Stomach (tissue), 8 donors: ENCODE measurements at regions not wholly inside any gene's neighbourhood (a gene's known extent, or its start where the extent isn't known, plus 50 kb on each side); places are given as distances from the start of the nearest gene placed in this dataset.

Experiments used
- DNase-seq, 2 donors: peaks; one replicate each; pipeline versions ENCODE4 v3.0.0 to v3.0.0-alpha.2; 2013 to 2019
- H3K27ac ChIP-seq, 5 donors: fragments of 200-600 bp in 4 of 5; sonication (generic) in 4 of 5; one replicate each; pipeline ENCODE4 v1.5.1; 2013 to 2019; ENCODE audit warnings: mild to moderate bottlenecking in 1 of 5, moderate library complexity in 1 of 5
- H3K27me3 ChIP-seq, 3 donors: fragments of 200-600 bp; sonication (generic); one replicate each; pipeline ENCODE4 v1.5.1; 2017 to 2019; ENCODE audit warnings: mixed run types in 1 of 3
- H3K36me3 ChIP-seq, 4 donors: fragments of 200-600 bp; sonication (generic); 1 replicate in 3 of 4; 2 replicates in 1 of 4; pipeline ENCODE4 v1.5.1; 2016 to 2019
- H3K4me1 ChIP-seq, 4 donors: fragments of 200-600 bp; sonication (generic); one replicate each; pipeline ENCODE4 v1.5.1; 2016 to 2019
- H3K4me3 ChIP-seq, 4 donors: fragments of 200-600 bp; sonication (generic) in 3 of 4; one replicate each; pipeline ENCODE4 v1.5.1; 2016 to 2019; ENCODE audit warnings: mild to moderate bottlenecking in 1 of 4
- H3K9me3 ChIP-seq, 4 donors: fragments of 200-600 bp; sonication (generic); one replicate each; pipeline ENCODE4 v1.5.1; 2016 to 2019
- CTCF ChIP-seq, 7 experiments: fragments of 450-650 bp in 4 of 7; fragments of 200-600 bp in 3 of 7; sonication (generic) in 3 of 7; IDR thresholded peaks; one replicate each; pipeline ENCODE4 v1.5.1; 2016 to 2019; ENCODE audit warnings: antibody characterized with exemption in 7 of 7, control low read depth in 2 of 7, mild to moderate bottlenecking in 1 of 7
- EP300 ChIP-seq: sonication (generic); formaldehyde crosslinking; IDR thresholded peaks from one replicate; pipeline ENCODE4 v1.6.1; 2017; ENCODE audit warnings: antibody characterized with exemption
- POLR2A ChIP-seq, 4 donors: fragments of 450-650 bp; IDR thresholded peaks; one replicate each; pipeline ENCODE4 v1.6.1; 2016; ENCODE audit warnings: antibody characterized with exemption in 4 of 4, control low read depth in 2 of 4, mild to moderate bottlenecking in 1 of 4, moderate library complexity in 1 of 4
- POLR2AphosphoS5 ChIP-seq, 3 donors: sonication (generic); formaldehyde crosslinking; IDR thresholded peaks; one replicate each; pipeline ENCODE4 v1.6.1; 2016; ENCODE audit warnings: antibody characterized with exemption in 3 of 3
- WGBS, 5 donors: extraction: QIAGEN DNeasy Blood & Tissue Kit in 3 of 5; methylation state at CpG; one replicate each; pipeline versions ENCODE4 v1.1.5 to v1.1.7; 2013 to 2018; 5-methylcytosine and 5-hydroxymethylcytosine counted together
- intact Hi-C: fragments of 100-400 bp; cut with DNase I; formaldehyde crosslinking; loops from one replicate; pipeline ENCODE4 v1.15.1; 2023; ENCODE audit warnings: low total_unique reads
- donor health status: healthy with polysubstance abuse.
- donor health status: Bipolar disorder and iron deficiency.
- donor health status: healthy.

GRCh38 chrY:20990123-20990522, 234.2 kb downstream of the RPS4Y2 start:
- DNase-seq = no peak
- intact Hi-C loops = no loop called here
- Histone ChIP-seq H3K36me3 (no peaks in the 10 kb centered on the region), H3K9me3 (no peaks in the 10 kb centered on the region), H3K4me1 (peaks cover 0 to 5% (median 0%) of the 10 kb centered on the region in 4 donors), H3K4me3 (no peak overlapping the region), H3K27ac (no peak overlapping the region), H3K27me3 (no peaks in the 10 kb centered on the region)
- TF ChIP-seq CTCF (IDR thresholded peaks at IDR 0.05) = no peak
- TF ChIP-seq POLR2AphosphoS5 (IDR thresholded peaks at IDR 0.05) = no peak
- TF ChIP-seq EP300 = no peak
- TF ChIP-seq POLR2A (IDR thresholded peaks at IDR 0.05) = no peak
- 68 to 90% (median 90%) methylated on average over 1 of the region's 1 CpG; no CpG with 5 or more reads in 2 of the 5 donors for WGBS, 5 donors

- intact Hi-C loops = no loop called here
- 9 to 17% methylated on average over 1 of the region's 1 CpG; no CpG with 5 or more reads in 3 of the 5 donors for WGBS, 5 donors
- no peak for DNase-seq
- H3K27me3 ChIP-seq = no peaks in the 10 kb centered on the region
- TF ChIP-seq POLR2AphosphoS5 (IDR thresholded peaks at IDR 0.05) = no peak
- no peak for TF ChIP-seq POLR2A (IDR thresholded peaks at IDR 0.05)
- no peak for TF ChIP-seq EP300
- no peak for TF ChIP-seq CTCF (IDR thresholded peaks at IDR 0.05)
- H3K4me3 ChIP-seq = peak overlapping the region in 2 of 4 donors; percentile 7 to 11
- no peaks in the 10 kb centered on the region for H3K36me3 ChIP-seq
- peak overlapping the region in 1 of 5 donors; percentile 46 for H3K27ac ChIP-seq
- H3K4me1 ChIP-seq = peaks cover 0 to 5% (median 0%) of the 10 kb centered on the region in 4 donors
- no peaks in the 10 kb centered on the region for H3K9me3 ChIP-seq
Measured at GRCh38 chrY:20990869-20991548, 235.1 kb downstream of the RPS4Y2 start.

- Histone ChIP-seq H3K27ac (no peak overlapping the region), H3K27me3 (no peaks in the 10 kb centered on the region), H3K4me3 (no peak overlapping the region), H3K4me1 (no peaks in the 10 kb centered on the region), H3K36me3 (no peaks in the 10 kb centered on the region), H3K9me3 (no peaks in the 10 kb centered on the region)
- no peak for DNase-seq
- intact Hi-C loops = no loop called here
- no peak for TF ChIP-seq POLR2AphosphoS5 (IDR thresholded peaks at IDR 0.05)
- no peak for TF ChIP-seq EP300
- no peak for TF ChIP-seq CTCF (IDR thresholded peaks at IDR 0.05)
- no peak for TF ChIP-seq POLR2A (IDR thresholded peaks at IDR 0.05)
- 49 to 79% (median 73%) methylated on average over 2 of the region's 2 CpGs; no CpG with 5 or more reads in 2 of the 5 donors for WGBS, 5 donors
Measured at GRCh38 chrY:20997355-20997754, 241.4 kb downstream of the RPS4Y2 start.

- H3K4me3 ChIP-seq = no peak overlapping the region
- H3K4me1 ChIP-seq = no peaks in the 10 kb centered on the region
Measured at GRCh38 chrY:20998016-20998415, 242.1 kb downstream of the RPS4Y2 start.

More at GRCh38 chrY:20998016-20998415, 242.1 kb downstream of the RPS4Y2 start:
- Histone ChIP-seq H3K27me3 (no peaks in the 10 kb centered on the region), H3K27ac (no peak overlapping the region), H3K36me3 (no peaks in the 10 kb centered on the region), H3K9me3 (no peaks in the 10 kb centered on the region)
- DNase-seq = no peak
- TF ChIP-seq CTCF (IDR thresholded peaks at IDR 0.05) = no peak
- TF ChIP-seq POLR2A (IDR thresholded peaks at IDR 0.05) = no peak
- TF ChIP-seq POLR2AphosphoS5 (IDR thresholded peaks at IDR 0.05) = no peak
- no peak for TF ChIP-seq EP300
- intact Hi-C loops = no loop called here
